ENCODE measurements at regions not wholly inside any gene's neighbourhood (a gene's known extent, or its start where the extent isn't known, plus 50 kb on each side); places are given as distances from the start of the nearest gene placed in this dataset.
"Not testable (repeated sequence)": the region's sequence is repeated elsewhere in the genome, so short reads cannot be mapped to it uniquely, and the experiment has no call there.

- TF ChIP-seq CTCF (optimal IDR thresholded peaks at IDR 0.05 in 1 of 3, IDR thresholded peaks at IDR 0.05 in 1 of 3, conservative IDR thresholded peaks at IDR 0.05 in 1 of 3; ENCODE audit: extremely low read depth in 1 of 3, insufficient read depth in 2 of 3, low read length in 3 of 3); EZH2 (IDR thresholded peaks at IDR 0.05; ENCODE audit: low read length): not testable (repeated sequence)
Observed at GRCh38 chr1:242923603-242924002, 331.5 kb downstream of the CEP170 start.

Data from keratinocyte (primary cell).